Esophagus muscularis mucosa (tissue), 4 donors: ENCODE measurements at regions not wholly inside any gene's neighbourhood (a gene's known extent, or its start where the extent isn't known, plus 50 kb on each side); places are given as distances from the start of the nearest gene placed in this dataset.

ENCODE experiments used
- DNase-seq: peaks from one replicate; pipeline ENCODE4 v3.0.0-alpha.2; 2017; ENCODE audit errors: extremely low spot score
- H3K27ac ChIP-seq, 4 donors: fragments of 200-600 bp; sonication (generic); replicated peaks in 1 of 4; 1 replicate in 3 of 4; 2 replicates in 1 of 4; pipeline ENCODE4 v1.5.1; 2016 to 2019; ENCODE audit warnings: mild to moderate bottlenecking in 1 of 4
- H3K27me3 ChIP-seq, 4 donors: fragments of 200-600 bp; sonication (generic); one replicate each; pipeline versions ENCODE4 v1.5.1 to v1.6.0; 2016 to 2019
- H3K36me3 ChIP-seq, 4 donors: fragments of 200-600 bp; sonication (generic); one replicate each; pipeline ENCODE4 v1.5.1; 2016 to 2019
- H3K4me1 ChIP-seq, 4 donors: fragments of 200-600 bp; sonication (generic); one replicate each; pipeline ENCODE4 v1.5.1; 2016 to 2019
- H3K4me3 ChIP-seq, 4 donors: fragments of 200-600 bp; sonication (generic); 1 replicate in 2 of 4; 2 replicates in 2 of 4; pipeline ENCODE4 v1.5.1; 2016 to 2019; ENCODE audit warnings: mild to moderate bottlenecking in 4 of 4, moderate library complexity in 1 of 4
- H3K9me3 ChIP-seq, 4 donors: fragments of 200-600 bp; sonication (generic); 1 replicate in 3 of 4; 2 replicates in 1 of 4; pipeline ENCODE4 v1.5.1; 2016 to 2019
- CTCF ChIP-seq, 3 experiments: fragments of 200-600 bp in 2 of 3; fragments of 450-650 bp in 1 of 3; sonication (generic) in 2 of 3; IDR thresholded peaks; one replicate each; pipeline ENCODE4 v1.5.1; 2017 to 2019; ENCODE audit warnings: antibody characterized with exemption in 3 of 3, mild to moderate bottlenecking in 2 of 3, moderate library complexity in 1 of 3
- EP300 ChIP-seq: sonication (generic); formaldehyde crosslinking; IDR thresholded peaks from one replicate; pipeline ENCODE4 v1.6.1; 2017; ENCODE audit warnings: antibody characterized with exemption
- POLR2A ChIP-seq: fragments of 450-650 bp; IDR thresholded peaks from one replicate; pipeline ENCODE4 v1.6.1; 2017; ENCODE audit warnings: antibody characterized with exemption, moderate library complexity, mild to moderate bottlenecking, low read depth
- POLR2AphosphoS5 ChIP-seq, 2 donors: sonication (generic); formaldehyde crosslinking; IDR thresholded peaks; one replicate each; pipeline ENCODE4 v1.6.1; 2017; ENCODE audit warnings: antibody characterized with exemption in 2 of 2
- WGBS: methylation state at CpG from one replicate; pipeline ENCODE4 v1.1.5; 2018; 5-methylcytosine and 5-hydroxymethylcytosine counted together
- intact Hi-C: fragments of 100-400 bp; cut with DNase I; formaldehyde crosslinking; loops from one replicate; pipeline ENCODE4 v1.15.1; 2023

DNA sequence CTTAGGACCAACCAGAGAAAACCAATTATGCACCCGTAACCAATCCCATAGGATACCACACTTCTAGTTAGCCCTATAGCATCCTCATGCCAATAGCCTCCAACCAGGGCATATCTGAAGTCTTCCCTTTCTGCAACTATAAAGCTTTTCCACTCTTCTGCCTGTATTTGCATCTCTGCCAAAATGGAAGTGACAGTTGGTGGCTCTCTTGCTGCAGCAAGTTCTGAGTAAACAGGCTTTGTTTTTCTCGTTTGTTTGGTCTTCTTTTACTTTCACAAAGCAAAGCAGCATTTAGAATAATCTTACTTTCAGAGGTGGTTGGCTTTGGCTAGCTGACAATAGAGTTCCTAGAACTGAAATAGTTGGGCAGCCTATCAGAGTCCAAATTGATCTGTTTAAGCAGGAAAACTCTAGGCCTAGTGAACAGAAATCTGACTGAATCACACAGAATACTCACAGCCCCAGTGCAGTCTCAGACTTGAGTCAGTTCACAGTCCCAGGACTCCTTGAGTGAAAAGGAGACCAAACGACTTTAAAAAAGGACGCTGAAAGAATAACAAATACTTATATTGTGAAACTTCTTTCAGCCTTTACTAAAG lies 1029.7 kb upstream of the LRFN5 start:
- no peaks in the 10 kb centered on the region for H3K4me1 ChIP-seq
- intact Hi-C loops, result no loop called here
- H3K4me3 ChIP-seq, result no peak overlapping the region
- no peak overlapping the region for H3K27ac ChIP-seq
- H3K27me3 ChIP-seq, result no peaks in the 10 kb centered on the region
- TF ChIP-seq CTCF (IDR thresholded peaks at IDR 0.05), result no peak
- no peak for DNase-seq
- no peaks in the 10 kb centered on the region for H3K9me3 ChIP-seq
- WGBS, result 63% methylated on average over 4 of the region's 4 CpGs
- no peaks in the 10 kb centered on the region for H3K36me3 ChIP-seq

- WGBS, result 51% methylated on average over 3 of the region's 3 CpGs
- TF ChIP-seq POLR2AphosphoS5 (IDR thresholded peaks at IDR 0.05), result no peak
- no peak for TF ChIP-seq POLR2A
- TF ChIP-seq CTCF (IDR thresholded peaks at IDR 0.05), result no peak
- TF ChIP-seq EP300, result no peak
- Histone ChIP-seq H3K4me1 (no peaks in the 10 kb centered on the region), H3K9me3 (no peaks in the 10 kb centered on the region), H3K4me3 (no peak overlapping the region), H3K27me3 (no peaks in the 10 kb centered on the region), H3K27ac (no peak overlapping the region), H3K36me3 (no peaks in the 10 kb centered on the region)
- DNase-seq, result no peak
- intact Hi-C loops, result no loop called here
Observed at GRCh38 chr14:40574780-40575179, 1031.9 kb upstream of the LRFN5 start.

GRCh38 chr14:40525314-40525713 lies 1081.4 kb upstream of the LRFN5 start:
- no peak for TF ChIP-seq POLR2AphosphoS5 (IDR thresholded peaks at IDR 0.05)
- TF ChIP-seq POLR2A, result no peak
- no peak for TF ChIP-seq EP300
- no peak for TF ChIP-seq CTCF (IDR thresholded peaks at IDR 0.05)
- no peaks in the 10 kb centered on the region for H3K36me3 ChIP-seq
- no peak for DNase-seq
- intact Hi-C loops, result no loop called here
- WGBS, result 78% methylated on average over 1 of the region's 1 CpG
- no peak overlapping the region for H3K4me3 ChIP-seq
- no peaks in the 10 kb centered on the region for H3K9me3 ChIP-seq
- no peaks in the 10 kb centered on the region for H3K4me1 ChIP-seq
- no peaks in the 10 kb centered on the region for H3K27me3 ChIP-seq
- H3K27ac ChIP-seq, result no peak overlapping the region

DNA sequence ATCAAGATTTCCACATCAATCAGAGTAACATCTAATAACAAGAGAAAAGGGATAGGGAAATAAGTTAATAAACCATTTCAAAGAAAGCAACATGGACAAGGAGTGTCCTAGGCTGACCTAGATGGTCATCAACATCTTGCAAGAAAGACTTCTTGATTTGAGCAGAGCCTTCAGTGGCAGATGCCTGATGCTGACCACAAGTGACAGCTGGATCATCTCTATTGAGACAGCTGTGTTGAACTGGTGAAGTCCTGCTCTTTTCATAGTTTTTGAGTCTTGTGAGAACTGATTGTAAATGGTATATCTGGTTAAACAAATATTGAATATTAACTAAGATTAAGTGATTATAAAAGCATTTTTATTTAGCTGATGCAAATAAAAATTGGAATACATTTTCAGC lies 1083.6 kb upstream of the LRFN5 start:
- Histone ChIP-seq H3K27ac (no peak overlapping the region), H3K36me3 (no peaks in the 10 kb centered on the region), H3K4me3 (no peak overlapping the region), H3K4me1 (no peaks in the 10 kb centered on the region), H3K27me3 (no peaks in the 10 kb centered on the region), H3K9me3 (no peaks in the 10 kb centered on the region)
- intact Hi-C loops, result no loop called here
- TF ChIP-seq CTCF (IDR thresholded peaks at IDR 0.05) (no peak), EP300 (no peak), POLR2AphosphoS5 (IDR thresholded peaks at IDR 0.05) (no peak), POLR2A (no peak)
- DNase-seq, result no peak

- 43% methylated on average over 2 of the region's 3 CpGs for WGBS
- no peak overlapping the region for H3K4me3 ChIP-seq
- H3K36me3 ChIP-seq, result no peaks in the 10 kb centered on the region
- no peaks in the 10 kb centered on the region for H3K4me1 ChIP-seq
- H3K27ac ChIP-seq, result no peak overlapping the region
- H3K9me3 ChIP-seq, result no peaks in the 10 kb centered on the region
- TF ChIP-seq CTCF (IDR thresholded peaks at IDR 0.05) (no peak), POLR2AphosphoS5 (IDR thresholded peaks at IDR 0.05) (no peak), EP300 (no peak), POLR2A (no peak)
- no peaks in the 10 kb centered on the region for H3K27me3 ChIP-seq
- DNase-seq, result no peak
- intact Hi-C loops, result no loop called here
Observed at GRCh38 chr14:40494483-40494882, 1062.2 kb upstream of the FBXO33 start.
